K562 (cell line): ENCODE measurements at regions not wholly inside any gene's neighbourhood (a gene's known extent, or its start where the extent isn't known, plus 50 kb on each side); places are given as distances from the start of the nearest gene placed in this dataset.

Source experiments
- ELF4 ChIP-seq: fragments of 450-650 bp; formaldehyde crosslinking; IDR thresholded peaks from 2 replicates; pipeline ENCODE4 v1.4.0; 2022; ENCODE audit warnings: missing genetic modification characterization
- JUND ChIP-seq, 2 experiments: IDR thresholded peaks; 2 replicates in 1 of 2; 3 replicates in 1 of 2; pipeline ENCODE4 v1.6.1; 2011; ENCODE audit warnings: borderline replicate concordance in 2 of 2, low read depth in 2 of 2, low read length in 2 of 2, improper control_type of control experiment in 1 of 2, missing biosample characterization in 1 of 2, missing genetic modification characterization in 1 of 2, missing genetic modification reagents in 1 of 2
- KLF10 ChIP-seq: fragments of 250-450 bp; sonication (Bioruptor Pico); IDR thresholded peaks from 2 replicates; pipeline ENCODE4 v1.6.1; 2021; ENCODE audit warnings: matching md5 sums
- MTA3 ChIP-seq: fragments of 450-650 bp; formaldehyde crosslinking; IDR thresholded peaks from 2 replicates; pipeline ENCODE4 v1.6.1; 2017; ENCODE audit warnings: mild to moderate bottlenecking, borderline replicate concordance
- NR3C1 ChIP-seq: sonication (generic); formaldehyde crosslinking; IDR thresholded peaks from 2 replicates; pipeline ENCODE4 v1.8.1; 2022; ENCODE audit warnings: missing genetic modification reagents
- POLR2A ChIP-seq: fragments of 450-650 bp; conservative IDR thresholded peaks from 2 replicates; pipeline ENCODE4 v1.6.1; 2016
- RFX5 ChIP-seq: IDR thresholded peaks from 2 replicates; pipeline ENCODE4 v1.6.1; 2011; ENCODE audit warnings: low read depth, mild to moderate bottlenecking, improper control_type of control experiment, low read length
- TCF7 ChIP-seq: sonication (generic); IDR thresholded peaks from 2 replicates; pipeline ENCODE4 v1.6.1; 2016; ENCODE audit warnings: antibody characterized with exemption, borderline replicate concordance
- ZNF232 ChIP-seq: sonication (generic); formaldehyde crosslinking; IDR thresholded peaks from 2 replicates; pipeline ENCODE4 v1.8.0; 2022; ENCODE audit warnings: mild to moderate bottlenecking, missing genetic modification reagents
- ZNF584 ChIP-seq: fragments of 200-800 bp; sonication (Bioruptor generic); IDR thresholded peaks from 2 replicates; pipeline ENCODE4 v1.6.1; 2016; ENCODE audit warnings: low read depth, mild to moderate bottlenecking, missing genetic modification characterization, missing compliant biosample characterization
- TF ChIP-seq, protein P1 (sequence below), 2 experiments: fragments of 450-650 bp in 1 of 2; sonication (generic) in 1 of 2; formaldehyde crosslinking; conservative IDR thresholded peaks; 2 replicates each; pipeline versions ENCODE4 v1.4.0 to v1.8.1; 2020 to 2022; ENCODE audit warnings: mild to moderate bottlenecking in 1 of 2, missing genetic modification reagents in 1 of 2
- TF ChIP-seq, protein P2 (sequence below): fragments of 150-350 bp; IDR thresholded peaks from 2 replicates; pipeline ENCODE4 v1.6.1; 2014; ENCODE audit warnings: low read depth, mild to moderate bottlenecking, low read length, borderline replicate concordance
- TF ChIP-seq, protein P3 (sequence below), 3 experiments: IDR thresholded peaks in 2 of 3; conservative IDR thresholded peaks in 1 of 3; 2 replicates each; pipeline ENCODE4 v1.5.1; 2011 to 2012; ENCODE audit warnings: low read length in 3 of 3, mild to moderate bottlenecking in 3 of 3, control low read depth in 2 of 3, improper control_type of control experiment in 1 of 3, inconsistent platforms in 1 of 3, low read depth in 1 of 3, mixed read lengths in 1 of 3, moderate library complexity in 1 of 3; ENCODE audit not compliant: insufficient read depth in 2 of 3

DNA sequence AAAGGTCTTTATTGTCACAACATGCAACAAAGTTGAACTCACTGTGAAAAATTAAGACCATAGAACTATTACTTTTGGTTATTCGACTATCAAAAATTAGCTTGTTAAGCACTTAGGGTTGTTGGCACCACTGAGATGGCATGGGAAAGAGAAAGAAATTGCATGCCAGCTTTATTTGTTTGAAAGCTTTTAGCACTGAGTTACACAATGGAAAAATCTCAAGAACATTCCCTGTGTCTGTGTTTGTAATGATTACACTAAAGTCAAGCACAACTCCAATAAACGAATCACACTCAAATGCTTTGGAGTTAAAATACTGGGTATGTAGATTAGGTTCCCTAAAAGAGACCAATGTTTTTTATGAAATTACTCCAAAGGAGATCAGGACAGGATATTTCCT is 158.6 kb upstream of the COL8A1 start:
- TF ChIP-seq ELF4 (no peak), MTA3 (no peak), POLR2A (no peak), JUND (IDR thresholded peaks at IDR 0.05; ENCODE audit: borderline replicate concordance, low read depth, low read length) (no peak), JUND (tag; IDR thresholded peaks at IDR 0.05; ENCODE audit: borderline replicate concordance, low read depth, low read length) (no peak), KLF10 (CRISPR knock-in tag) (no peak), NR3C1 (no peak), TCF7 (no peak), ZNF584 (CRISPR knock-in tag) (no peak), ZNF232 (CRISPR knock-in tag) (no peak), RFX5 (no peak)
- TF ChIP-seq, protein P1, sequence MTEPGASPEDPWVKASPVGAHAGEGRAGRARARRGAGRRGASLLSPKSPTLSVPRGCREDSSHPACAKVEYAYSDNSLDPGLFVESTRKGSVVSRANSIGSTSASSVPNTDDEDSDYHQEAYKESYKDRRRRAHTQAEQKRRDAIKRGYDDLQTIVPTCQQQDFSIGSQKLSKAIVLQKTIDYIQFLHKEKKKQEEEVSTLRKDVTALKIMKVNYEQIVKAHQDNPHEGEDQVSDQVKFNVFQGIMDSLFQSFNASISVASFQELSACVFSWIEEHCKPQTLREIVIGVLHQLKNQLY (CRISPR knock-in tag; conservative IDR thresholded peaks at IDR 0.05): no peak
- TF ChIP-seq, protein P2, sequence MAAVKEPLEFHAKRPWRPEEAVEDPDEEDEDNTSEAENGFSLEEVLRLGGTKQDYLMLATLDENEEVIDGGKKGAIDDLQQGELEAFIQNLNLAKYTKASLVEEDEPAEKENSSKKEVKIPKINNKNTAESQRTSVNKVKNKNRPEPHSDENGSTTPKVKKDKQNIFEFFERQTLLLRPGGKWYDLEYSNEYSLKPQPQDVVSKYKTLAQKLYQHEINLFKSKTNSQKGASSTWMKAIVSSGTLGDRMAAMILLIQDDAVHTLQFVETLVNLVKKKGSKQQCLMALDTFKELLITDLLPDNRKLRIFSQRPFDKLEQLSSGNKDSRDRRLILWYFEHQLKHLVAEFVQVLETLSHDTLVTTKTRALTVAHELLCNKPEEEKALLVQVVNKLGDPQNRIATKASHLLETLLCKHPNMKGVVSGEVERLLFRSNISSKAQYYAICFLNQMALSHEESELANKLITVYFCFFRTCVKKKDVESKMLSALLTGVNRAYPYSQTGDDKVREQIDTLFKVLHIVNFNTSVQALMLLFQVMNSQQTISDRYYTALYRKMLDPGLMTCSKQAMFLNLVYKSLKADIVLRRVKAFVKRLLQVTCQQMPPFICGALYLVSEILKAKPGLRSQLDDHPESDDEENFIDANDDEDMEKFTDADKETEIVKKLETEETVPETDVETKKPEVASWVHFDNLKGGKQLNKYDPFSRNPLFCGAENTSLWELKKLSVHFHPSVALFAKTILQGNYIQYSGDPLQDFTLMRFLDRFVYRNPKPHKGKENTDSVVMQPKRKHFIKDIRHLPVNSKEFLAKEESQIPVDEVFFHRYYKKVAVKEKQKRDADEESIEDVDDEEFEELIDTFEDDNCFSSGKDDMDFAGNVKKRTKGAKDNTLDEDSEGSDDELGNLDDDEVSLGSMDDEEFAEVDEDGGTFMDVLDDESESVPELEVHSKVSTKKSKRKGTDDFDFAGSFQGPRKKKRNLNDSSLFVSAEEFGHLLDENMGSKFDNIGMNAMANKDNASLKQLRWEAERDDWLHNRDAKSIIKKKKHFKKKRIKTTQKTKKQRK: no peak
- TF ChIP-seq, protein P3, sequence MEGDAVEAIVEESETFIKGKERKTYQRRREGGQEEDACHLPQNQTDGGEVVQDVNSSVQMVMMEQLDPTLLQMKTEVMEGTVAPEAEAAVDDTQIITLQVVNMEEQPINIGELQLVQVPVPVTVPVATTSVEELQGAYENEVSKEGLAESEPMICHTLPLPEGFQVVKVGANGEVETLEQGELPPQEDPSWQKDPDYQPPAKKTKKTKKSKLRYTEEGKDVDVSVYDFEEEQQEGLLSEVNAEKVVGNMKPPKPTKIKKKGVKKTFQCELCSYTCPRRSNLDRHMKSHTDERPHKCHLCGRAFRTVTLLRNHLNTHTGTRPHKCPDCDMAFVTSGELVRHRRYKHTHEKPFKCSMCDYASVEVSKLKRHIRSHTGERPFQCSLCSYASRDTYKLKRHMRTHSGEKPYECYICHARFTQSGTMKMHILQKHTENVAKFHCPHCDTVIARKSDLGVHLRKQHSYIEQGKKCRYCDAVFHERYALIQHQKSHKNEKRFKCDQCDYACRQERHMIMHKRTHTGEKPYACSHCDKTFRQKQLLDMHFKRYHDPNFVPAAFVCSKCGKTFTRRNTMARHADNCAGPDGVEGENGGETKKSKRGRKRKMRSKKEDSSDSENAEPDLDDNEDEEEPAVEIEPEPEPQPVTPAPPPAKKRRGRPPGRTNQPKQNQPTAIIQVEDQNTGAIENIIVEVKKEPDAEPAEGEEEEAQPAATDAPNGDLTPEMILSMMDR (IDR thresholded peaks at IDR 0.05 in 2 of 3, conservative IDR thresholded peaks at IDR 0.05 in 1 of 3; ENCODE audit: insufficient read depth in 2 of 3, low read depth in 1 of 3, low read length in 3 of 3): no peak
